Transverse colon (tissue), 4 donors: ENCODE measurements at regions not wholly inside any gene's neighbourhood (a gene's known extent, or its start where the extent isn't known, plus 50 kb on each side); places are given as distances from the start of the nearest gene placed in this dataset.

Experiments
- CTCF ChIP-seq, 5 experiments: fragments of 200-600 bp in 3 of 5; fragments of 450-650 bp in 2 of 5; sonication (generic) in 3 of 5; IDR thresholded peaks; 1 replicate in 2 of 5; 2 replicates in 3 of 5; pipeline ENCODE4 v1.5.1; 2016 to 2017; ENCODE audit warnings: antibody characterized with exemption in 5 of 5, inconsistent platforms in 3 of 5, mild to moderate bottlenecking in 2 of 5, moderate library complexity in 1 of 5
- EP300 ChIP-seq: sonication (generic); formaldehyde crosslinking; IDR thresholded peaks from one replicate; pipeline ENCODE4 v1.6.1; 2017; ENCODE audit warnings: antibody characterized with exemption, low read depth
- POLR2A ChIP-seq: fragments of 450-650 bp; IDR thresholded peaks from one replicate; pipeline ENCODE4 v1.6.1; 2016; ENCODE audit warnings: antibody characterized with exemption, mild to moderate bottlenecking, moderate library complexity
- POLR2AphosphoS5 ChIP-seq, 3 donors: sonication (generic); formaldehyde crosslinking; IDR thresholded peaks; one replicate each; pipeline ENCODE4 v1.6.1; 2016; ENCODE audit warnings: antibody characterized with exemption in 3 of 3

DNA sequence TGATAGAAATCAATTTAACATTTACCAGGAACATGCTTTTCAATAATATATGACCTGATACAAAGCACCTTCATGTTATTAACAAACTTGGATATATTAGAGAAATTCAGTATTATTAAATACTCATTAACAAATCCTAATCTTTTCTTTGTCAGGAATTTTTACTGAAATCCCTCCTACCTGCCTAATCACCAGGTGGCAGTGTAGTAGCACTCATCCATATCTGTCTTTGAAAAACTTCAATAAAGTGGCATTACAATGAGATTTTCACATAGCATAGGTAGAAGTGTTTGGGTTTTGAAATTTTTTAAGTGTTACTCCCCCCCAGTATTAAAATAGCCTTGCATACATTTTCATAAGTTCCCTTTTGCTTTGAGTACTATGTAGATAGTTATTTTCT, 1246.6 kb upstream of the LRRN3 start:
- TF ChIP-seq CTCF (IDR thresholded peaks at IDR 0.05) = peak in 4 of 5 experiments; percentile 22 to 26 (median 23)
- TF ChIP-seq POLR2A = no peak
- TF ChIP-seq EP300 = no peak
- TF ChIP-seq POLR2AphosphoS5 (IDR thresholded peaks at IDR 0.05) = no peak
